ENCODE measurements at regions not wholly inside any gene's neighbourhood (a gene's known extent, or its start where the extent isn't known, plus 50 kb on each side); places are given as distances from the start of the nearest gene placed in this dataset.

DNA sequence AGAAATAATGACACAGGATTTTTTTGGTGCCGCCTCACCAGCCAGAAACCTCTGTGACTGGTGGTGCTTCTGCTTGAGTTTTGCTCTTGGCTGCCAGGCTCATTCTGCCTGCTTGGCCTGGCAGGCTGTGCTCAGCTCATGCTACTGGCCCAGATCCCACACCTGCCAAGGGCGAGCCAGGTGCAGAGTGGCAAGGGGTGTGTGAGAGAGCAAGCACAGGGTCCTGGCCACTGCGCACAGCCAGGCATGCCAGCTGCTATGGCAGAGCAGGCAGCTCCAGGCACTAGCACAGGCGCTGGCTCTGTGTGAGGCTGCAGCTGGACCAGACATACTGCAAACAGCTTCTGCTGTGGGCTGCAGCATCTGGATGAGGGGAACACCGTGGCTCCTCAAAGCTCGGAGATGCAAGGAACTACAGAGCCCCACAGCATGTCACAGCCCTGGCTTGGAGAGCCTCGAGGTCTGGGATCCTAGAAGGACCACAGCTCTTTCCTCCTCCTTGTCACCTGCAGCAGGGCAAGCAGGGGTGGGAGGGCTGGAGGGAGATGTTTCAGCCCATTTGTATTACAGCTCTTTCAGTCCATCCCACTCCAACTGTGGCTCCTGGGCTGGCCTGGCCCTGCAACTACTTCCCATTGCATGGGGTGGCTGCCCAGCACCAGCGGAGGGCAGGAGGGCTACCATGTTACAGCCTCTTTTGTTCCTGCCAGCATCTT is 313.4 kb upstream of the SEMA3C start:
- TF ChIP-seq, protein P1, sequence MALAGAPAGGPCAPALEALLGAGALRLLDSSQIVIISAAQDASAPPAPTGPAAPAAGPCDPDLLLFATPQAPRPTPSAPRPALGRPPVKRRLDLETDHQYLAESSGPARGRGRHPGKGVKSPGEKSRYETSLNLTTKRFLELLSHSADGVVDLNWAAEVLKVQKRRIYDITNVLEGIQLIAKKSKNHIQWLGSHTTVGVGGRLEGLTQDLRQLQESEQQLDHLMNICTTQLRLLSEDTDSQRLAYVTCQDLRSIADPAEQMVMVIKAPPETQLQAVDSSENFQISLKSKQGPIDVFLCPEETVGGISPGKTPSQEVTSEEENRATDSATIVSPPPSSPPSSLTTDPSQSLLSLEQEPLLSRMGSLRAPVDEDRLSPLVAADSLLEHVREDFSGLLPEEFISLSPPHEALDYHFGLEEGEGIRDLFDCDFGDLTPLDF (CRISPR knock-in tag; IDR thresholded peaks at IDR 0.05) = no peak
- TF ChIP-seq USF1 (CRISPR knock-in tag; IDR thresholded peaks at IDR 0.05) = no peak
- TF ChIP-seq CTCF (IDR thresholded peaks at IDR 0.05) = no peak
- TF ChIP-seq ZMAT4 (CRISPR knock-in tag; IDR thresholded peaks at IDR 0.05) = no peak
- TF ChIP-seq HMGXB4 (CRISPR knock-in tag; IDR thresholded peaks at IDR 0.05) = no peak
- TF ChIP-seq, protein P2, sequence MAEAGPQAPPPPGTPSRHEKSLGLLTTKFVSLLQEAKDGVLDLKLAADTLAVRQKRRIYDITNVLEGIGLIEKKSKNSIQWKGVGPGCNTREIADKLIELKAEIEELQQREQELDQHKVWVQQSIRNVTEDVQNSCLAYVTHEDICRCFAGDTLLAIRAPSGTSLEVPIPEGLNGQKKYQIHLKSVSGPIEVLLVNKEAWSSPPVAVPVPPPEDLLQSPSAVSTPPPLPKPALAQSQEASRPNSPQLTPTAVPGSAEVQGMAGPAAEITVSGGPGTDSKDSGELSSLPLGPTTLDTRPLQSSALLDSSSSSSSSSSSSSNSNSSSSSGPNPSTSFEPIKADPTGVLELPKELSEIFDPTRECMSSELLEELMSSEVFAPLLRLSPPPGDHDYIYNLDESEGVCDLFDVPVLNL (CRISPR knock-in tag; IDR thresholded peaks at IDR 0.05; ENCODE audit: borderline replicate concordance, low read depth) = no peak
- TF ChIP-seq USF2 (CRISPR knock-in tag; IDR thresholded peaks at IDR 0.05) = no peak
- TF ChIP-seq, protein P3, sequence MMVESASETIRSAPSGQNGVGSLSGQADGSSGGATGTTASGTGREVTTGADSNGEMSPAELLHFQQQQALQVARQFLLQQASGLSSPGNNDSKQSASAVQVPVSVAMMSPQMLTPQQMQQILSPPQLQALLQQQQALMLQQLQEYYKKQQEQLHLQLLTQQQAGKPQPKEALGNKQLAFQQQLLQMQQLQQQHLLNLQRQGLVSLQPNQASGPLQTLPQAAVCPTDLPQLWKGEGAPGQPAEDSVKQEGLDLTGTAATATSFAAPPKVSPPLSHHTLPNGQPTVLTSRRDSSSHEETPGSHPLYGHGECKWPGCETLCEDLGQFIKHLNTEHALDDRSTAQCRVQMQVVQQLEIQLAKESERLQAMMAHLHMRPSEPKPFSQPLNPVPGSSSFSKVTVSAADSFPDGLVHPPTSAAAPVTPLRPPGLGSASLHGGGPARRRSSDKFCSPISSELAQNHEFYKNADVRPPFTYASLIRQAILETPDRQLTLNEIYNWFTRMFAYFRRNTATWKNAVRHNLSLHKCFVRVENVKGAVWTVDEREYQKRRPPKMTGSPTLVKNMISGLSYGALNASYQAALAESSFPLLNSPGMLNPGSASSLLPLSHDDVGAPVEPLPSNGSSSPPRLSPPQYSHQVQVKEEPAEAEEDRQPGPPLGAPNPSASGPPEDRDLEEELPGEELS (CRISPR knock-in tag; IDR thresholded peaks at IDR 0.05) = no peak
